WTC11 (cell line): ENCODE measurements at regions not wholly inside any gene's neighbourhood (a gene's known extent, or its start where the extent isn't known, plus 50 kb on each side); places are given as distances from the start of the nearest gene placed in this dataset.

ENCODE experiments used
- ATAC-seq: fragments of 200-7000 bp; cut with Tn5 transposase; 2 replicates; pipeline ENCODE4 v1.10.0; 2021; ENCODE audit warnings: mild to moderate bottlenecking, moderate library complexity
- CTCF ChIA-PET: fragments of 300-600 bp; sonication (Branson Sonifier 250); formaldehyde crosslinking; loops from one replicate; lab custom pipeline; 2021; ENCODE audit warnings: antibody characterized with exemption; lab: Charles Lee
- POLR2A ChIA-PET: fragments of 350-600 bp; sonication (Branson Sonifier 250); formaldehyde crosslinking; loops from one replicate; lab custom pipeline; 2021; ENCODE audit warnings: antibody characterized with exemption; lab: Charles Lee
- DNase-seq: peaks from one replicate; pipeline ENCODE4 v3.0.0; 2021; ENCODE audit warnings: low spot score
- H3K27ac Mint-ChIP-seq: 2 replicates; pipeline ENCODE4 v1.8.0; 2021; ENCODE audit warnings: mixed read lengths
- H3K27me3 Mint-ChIP-seq: 2 replicates; pipeline ENCODE4 v1.8.0; 2021; ENCODE audit warnings: low read depth, mild to moderate bottlenecking, moderate library complexity, mixed read lengths
- H3K36me3 Mint-ChIP-seq: 2 replicates; pipeline ENCODE4 v1.8.0; 2021; ENCODE audit warnings: mixed read lengths
- H3K4me1 Mint-ChIP-seq: 2 replicates; pipeline ENCODE4 v1.8.0; 2022; ENCODE audit warnings: mixed read lengths
- H3K4me3 Mint-ChIP-seq: 2 replicates; pipeline ENCODE4 v1.8.0; 2021; ENCODE audit warnings: mild to moderate bottlenecking, moderate library complexity, mixed read lengths
- H3K9me3 Mint-ChIP-seq: 2 replicates; pipeline ENCODE4 v1.8.0; 2021; ENCODE audit warnings: mixed read lengths
- AR ChIP-seq: fragments of 250-450 bp; sonication (Bioruptor Pico); IDR thresholded peaks from 2 replicates; pipeline ENCODE4 v1.9.0; 2021; ENCODE audit warnings: mild to moderate bottlenecking
- CBFB ChIP-seq: sonication (generic); formaldehyde crosslinking; IDR thresholded peaks from 2 replicates; pipeline ENCODE4 v1.8.1; 2022; ENCODE audit warnings: mild to moderate bottlenecking, low read depth, missing genetic modification reagents
- E2F4 ChIP-seq: sonication (generic); formaldehyde crosslinking; IDR thresholded peaks from 2 replicates; pipeline ENCODE4 v1.8.1; 2022; ENCODE audit warnings: low read depth, mild to moderate bottlenecking, moderate library complexity, missing genetic modification reagents, borderline replicate concordance
- GABPB1 ChIP-seq: sonication (generic); formaldehyde crosslinking; IDR thresholded peaks from 2 replicates; pipeline ENCODE4 v1.8.1; 2023; ENCODE audit warnings: mild to moderate bottlenecking, missing genetic modification reagents
- MAX ChIP-seq: sonication (generic); formaldehyde crosslinking; IDR thresholded peaks from 2 replicates; pipeline ENCODE4 v1.8.0; 2022; ENCODE audit warnings: mild to moderate bottlenecking, missing genetic modification reagents
- NFATC4 ChIP-seq: fragments of 250-450 bp; sonication (Bioruptor Pico); IDR thresholded peaks from 2 replicates; pipeline ENCODE4 v1.9.0; 2021; ENCODE audit warnings: mild to moderate bottlenecking
- NR1H2 ChIP-seq: sonication (generic); formaldehyde crosslinking; IDR thresholded peaks from 2 replicates; pipeline ENCODE4 v1.9.0; 2021; ENCODE audit warnings: mild to moderate bottlenecking, moderate library complexity, missing genetic modification reagents
- OVOL2 ChIP-seq: fragments of 250-450 bp; sonication (Bioruptor Pico); IDR thresholded peaks from 2 replicates; pipeline ENCODE4 v1.9.0; 2021; ENCODE audit warnings: mild to moderate bottlenecking, borderline replicate concordance
- RELA ChIP-seq: sonication (generic); formaldehyde crosslinking; IDR thresholded peaks from 2 replicates; pipeline ENCODE4 v1.8.1; 2022; ENCODE audit warnings: missing genetic modification reagents, mild to moderate bottlenecking, borderline replicate concordance
- RORB ChIP-seq: fragments of 250-450 bp; sonication (Bioruptor Pico); IDR thresholded peaks from 2 replicates; pipeline ENCODE4 v1.9.0; 2021; ENCODE audit warnings: mild to moderate bottlenecking
- TP53 ChIP-seq: sonication (generic); formaldehyde crosslinking; IDR thresholded peaks from 2 replicates; pipeline ENCODE4 v1.8.1; 2023; ENCODE audit warnings: mild to moderate bottlenecking, missing genetic modification reagents
- ZBTB21 ChIP-seq: sonication (generic); formaldehyde crosslinking; IDR thresholded peaks from 2 replicates; pipeline ENCODE4 v1.8.1; 2023; ENCODE audit warnings: mild to moderate bottlenecking, missing genetic modification reagents, borderline replicate concordance
- ZNF263 ChIP-seq: sonication (generic); formaldehyde crosslinking; IDR thresholded peaks from 2 replicates; pipeline ENCODE4 v1.8.1; 2022; ENCODE audit warnings: low read depth, mild to moderate bottlenecking, moderate library complexity, missing genetic modification reagents
- ZNF423 ChIP-seq: fragments of 250-450 bp; sonication (Bioruptor Pico); IDR thresholded peaks from 2 replicates; pipeline ENCODE4 v2.1.2; 2022; ENCODE audit warnings: mild to moderate bottlenecking, moderate library complexity
- ZSCAN18 ChIP-seq: fragments of 250-450 bp; sonication (Bioruptor Pico); IDR thresholded peaks from 2 replicates; pipeline ENCODE4 v2.1.2; 2022; ENCODE audit warnings: mild to moderate bottlenecking, moderate library complexity
- TF ChIP-seq, protein P1 (sequence below): sonication (generic); formaldehyde crosslinking; IDR thresholded peaks from 2 replicates; pipeline ENCODE4 v1.8.1; 2022; ENCODE audit warnings: missing genetic modification reagents, borderline replicate concordance
- TF ChIP-seq, protein P2 (sequence below): sonication (generic); formaldehyde crosslinking; IDR thresholded peaks from 2 replicates; pipeline ENCODE4 v1.8.1; 2023; ENCODE audit warnings: mild to moderate bottlenecking, missing genetic modification reagents, moderate library complexity

DNA sequence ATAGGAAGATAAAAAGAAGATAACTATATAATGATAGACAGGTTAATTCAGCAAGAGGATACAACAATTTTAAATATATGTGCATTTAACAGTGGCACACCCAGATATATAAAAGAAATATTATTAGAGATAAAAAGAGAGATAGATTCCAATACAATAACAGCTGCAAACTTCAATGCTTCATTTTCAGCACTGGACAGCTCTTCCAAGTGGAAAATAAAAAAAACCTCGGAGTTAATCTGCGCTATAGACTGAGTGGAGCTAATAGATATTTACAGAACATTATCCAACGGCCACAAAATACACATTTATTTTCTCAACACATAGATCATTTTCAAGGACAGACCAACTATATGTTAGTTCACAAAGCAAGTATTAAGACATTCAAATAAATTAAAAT is 1229.5 kb upstream of the CDH6 start:
- Mint-ChIP-seq H3K27ac (no peak overlapping the region), H3K4me1 (no peaks in the 10 kb centered on the region), H3K4me3 (no peak overlapping the region), H3K36me3 (no peaks in the 10 kb centered on the region; the same call in 1 of the 2 replicates), H3K9me3 (peaks cover 47% of the 10 kb centered on the region), H3K27me3 (no peaks in the 10 kb centered on the region)
- ATAC-seq, result no peak
- TF ChIP-seq, protein P1, sequence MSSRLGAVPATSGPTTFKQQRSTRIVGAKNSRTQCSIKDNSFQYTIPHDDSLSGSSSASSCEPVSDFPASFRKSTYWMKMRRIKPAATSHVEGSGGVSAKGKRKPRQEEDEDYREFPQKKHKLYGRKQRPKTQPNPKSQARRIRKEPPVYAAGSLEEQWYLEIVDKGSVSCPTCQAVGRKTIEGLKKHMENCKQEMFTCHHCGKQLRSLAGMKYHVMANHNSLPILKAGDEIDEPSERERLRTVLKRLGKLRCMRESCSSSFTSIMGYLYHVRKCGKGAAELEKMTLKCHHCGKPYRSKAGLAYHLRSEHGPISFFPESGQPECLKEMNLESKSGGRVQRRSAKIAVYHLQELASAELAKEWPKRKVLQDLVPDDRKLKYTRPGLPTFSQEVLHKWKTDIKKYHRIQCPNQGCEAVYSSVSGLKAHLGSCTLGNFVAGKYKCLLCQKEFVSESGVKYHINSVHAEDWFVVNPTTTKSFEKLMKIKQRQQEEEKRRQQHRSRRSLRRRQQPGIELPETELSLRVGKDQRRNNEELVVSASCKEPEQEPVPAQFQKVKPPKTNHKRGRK (CRISPR knock-in tag), result no peak
- TF ChIP-seq ZNF263 (CRISPR knock-in tag) (no peak), E2F4 (no peak), ZSCAN18 (CRISPR knock-in tag) (no peak), OVOL2 (CRISPR knock-in tag) (no peak), RORB (no peak), GABPB1 (CRISPR knock-in tag) (no peak), ZBTB21 (CRISPR knock-in tag) (no peak), RELA (CRISPR knock-in tag) (no peak), NR1H2 (no peak), NFATC4 (CRISPR knock-in tag) (no peak)
- TF ChIP-seq, protein P2, sequence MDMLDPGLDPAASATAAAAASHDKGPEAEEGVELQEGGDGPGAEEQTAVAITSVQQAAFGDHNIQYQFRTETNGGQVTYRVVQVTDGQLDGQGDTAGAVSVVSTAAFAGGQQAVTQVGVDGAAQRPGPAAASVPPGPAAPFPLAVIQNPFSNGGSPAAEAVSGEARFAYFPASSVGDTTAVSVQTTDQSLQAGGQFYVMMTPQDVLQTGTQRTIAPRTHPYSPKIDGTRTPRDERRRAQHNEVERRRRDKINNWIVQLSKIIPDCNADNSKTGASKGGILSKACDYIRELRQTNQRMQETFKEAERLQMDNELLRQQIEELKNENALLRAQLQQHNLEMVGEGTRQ (CRISPR knock-in tag), result no peak
- DNase-seq, result no peak
- ChIA-PET POLR2A (interaction anchor here (0.6 kb wide), 1 partner anchor 50 kb away, joined by 4 read pairs; no protein-coding TSS in a partner anchor), CTCF (no interaction called here)

- TF ChIP-seq ZNF423 (no peak), AR (CRISPR knock-in tag) (no peak), MAX (CRISPR knock-in tag) (no peak), TP53 (CRISPR knock-in tag) (no peak), CBFB (CRISPR knock-in tag) (no peak), ZBTB21 (CRISPR knock-in tag) (no peak), NR1H2 (no peak)
- TF ChIP-seq, all 79 proteins: peak for 0
- H3K4me1 Mint-ChIP-seq, result no peaks in the 10 kb centered on the region
- ChIA-PET POLR2A (no interaction called here), CTCF (no interaction called here)
- H3K36me3 Mint-ChIP-seq, result no peaks in the 10 kb centered on the region
- no peak overlapping the region for H3K27ac Mint-ChIP-seq
- DNase-seq (no peak), ATAC-seq (peak; percentile 73)
- H3K27me3 Mint-ChIP-seq, result no peaks in the 10 kb centered on the region
- no peak overlapping the region for H3K4me3 Mint-ChIP-seq
- H3K9me3 Mint-ChIP-seq, result peaks cover 22% of the 10 kb centered on the region
Measured at GRCh38 chr5:29960323-29960722, 1233.2 kb upstream of the CDH6 start.
